Hematopoietic multipotent progenitor cell treated with erythropoietin and hydrocortisone succinate and interleukin-3 and kit ligand, for 15 days (in vitro differentiated cells): ENCODE measurements at regions not wholly inside any gene's neighbourhood (a gene's known extent, or its start where the extent isn't known, plus 50 kb on each side); places are given as distances from the start of the nearest gene placed in this dataset.
"Not testable (repeated sequence)": the region's sequence is repeated elsewhere in the genome, so short reads cannot be mapped to it uniquely, and the experiment has no call there.

Experiments used
- DNase-seq: peaks from one replicate; pipeline ENCODE4 v3.0.0-alpha.2; 2015; ENCODE audit warnings: low spot score

DNA sequence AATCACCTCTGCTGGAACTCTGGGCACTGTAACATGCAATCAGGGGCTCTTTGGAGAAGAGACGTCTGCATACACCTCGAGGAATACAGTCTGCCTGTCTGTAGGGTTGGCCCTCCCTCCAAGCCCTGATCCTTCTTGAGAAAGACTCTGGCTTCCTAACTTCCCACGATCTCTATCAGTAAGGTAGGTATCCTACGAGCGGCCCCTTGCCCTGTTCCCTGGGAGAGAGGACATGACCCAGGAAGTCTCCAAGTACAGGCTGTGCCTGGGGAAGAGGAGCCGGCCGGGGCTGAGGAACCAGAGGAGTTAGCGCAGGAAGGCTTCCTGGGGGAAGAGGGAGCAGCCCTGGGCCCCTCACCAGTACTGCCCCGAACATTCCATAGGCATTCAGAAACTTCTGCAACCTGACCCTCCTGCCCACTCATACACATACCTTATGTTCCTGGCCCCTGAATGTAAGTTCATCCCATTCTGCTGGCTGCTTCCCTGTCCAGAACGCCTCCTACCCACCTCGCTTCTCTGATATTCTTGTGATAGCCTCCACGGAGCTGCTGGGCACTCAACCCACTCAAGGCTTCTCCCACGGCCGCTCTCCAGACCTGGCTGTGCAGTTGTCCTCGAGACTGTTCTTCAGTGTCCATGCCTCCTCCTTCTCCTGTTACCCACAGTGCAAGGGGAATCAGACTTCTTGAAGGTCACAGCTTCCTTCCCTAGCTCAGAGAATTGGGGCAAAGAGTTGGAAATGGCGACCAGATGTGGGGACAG lies 116.1 kb downstream of the CYP26B1 start:
- no peak for DNase-seq

GRCh38 chr2:72028996-72029395 lies 118.7 kb downstream of the CYP26B1 start:
- DNase-seq = no peak

- no peak for DNase-seq
Observed at GRCh38 chr2:72028351-72028995, 119.2 kb downstream of the CYP26B1 start.

DNA sequence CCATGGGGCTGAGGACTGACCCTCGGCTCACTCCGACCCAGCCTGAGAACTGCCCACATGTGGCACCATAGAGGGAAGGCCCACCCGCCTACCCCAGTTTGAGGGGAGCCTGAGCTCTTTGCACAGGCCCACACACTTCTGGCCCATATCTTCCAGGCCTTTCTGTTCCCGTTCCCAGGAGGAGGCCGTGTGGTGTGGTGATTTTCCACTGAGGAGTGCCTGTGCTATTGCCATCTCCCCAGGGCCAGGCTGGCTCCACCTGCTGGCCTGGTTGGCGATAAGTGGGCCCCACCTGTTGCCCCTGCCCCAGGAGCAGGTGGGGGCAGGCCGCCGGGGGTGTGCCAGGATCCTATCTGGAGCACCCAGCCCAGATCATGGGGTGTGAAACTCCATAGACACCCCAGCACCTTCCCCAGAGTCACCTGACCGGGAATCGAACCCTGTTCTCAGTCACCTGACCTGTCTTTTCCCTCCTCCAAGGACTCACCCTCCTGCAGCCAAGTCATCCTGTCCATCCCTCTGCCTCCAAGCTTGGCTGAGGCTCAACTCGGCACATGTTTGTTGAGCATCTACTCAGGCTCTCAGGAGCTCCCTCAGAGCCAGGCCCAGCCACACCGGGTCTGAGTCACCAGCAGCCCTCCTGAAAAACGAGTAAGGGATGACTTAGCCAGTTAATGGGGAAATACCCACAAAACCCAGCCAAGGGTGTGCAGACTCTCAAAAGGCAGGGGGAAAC lies 120.1 kb downstream of the CYP26B1 start:
- DNase-seq = no peak

DNA sequence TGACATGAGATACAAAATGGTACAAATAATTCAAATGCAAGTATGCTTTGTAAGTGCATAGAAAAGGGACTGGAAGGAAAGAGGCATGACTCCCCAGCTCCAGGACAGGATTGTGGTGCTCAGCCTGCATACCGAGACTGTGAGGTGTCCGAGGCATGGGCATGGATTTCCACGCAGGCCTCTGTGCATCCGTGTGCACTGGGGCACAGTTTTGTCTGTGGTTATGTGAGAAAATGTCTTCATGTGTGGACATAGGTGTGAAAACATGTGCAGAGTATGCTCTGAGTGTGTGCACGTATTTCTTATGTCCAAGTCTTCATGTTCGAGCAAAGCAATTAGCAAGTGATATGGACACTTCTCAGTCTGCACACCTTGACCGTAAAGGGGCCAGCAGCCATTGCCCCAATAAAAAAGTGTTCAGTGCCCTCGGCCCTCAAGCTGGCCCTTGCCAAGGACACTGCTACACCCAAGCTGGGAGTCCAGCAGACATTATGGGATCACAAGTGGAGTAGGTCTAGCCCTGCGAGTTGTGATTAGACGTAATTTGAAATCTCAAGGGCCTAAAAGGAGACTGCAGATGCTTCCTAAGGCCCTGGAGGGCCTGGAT lies 120.7 kb downstream of the CYP26B1 start:
- no peak for DNase-seq

DNA sequence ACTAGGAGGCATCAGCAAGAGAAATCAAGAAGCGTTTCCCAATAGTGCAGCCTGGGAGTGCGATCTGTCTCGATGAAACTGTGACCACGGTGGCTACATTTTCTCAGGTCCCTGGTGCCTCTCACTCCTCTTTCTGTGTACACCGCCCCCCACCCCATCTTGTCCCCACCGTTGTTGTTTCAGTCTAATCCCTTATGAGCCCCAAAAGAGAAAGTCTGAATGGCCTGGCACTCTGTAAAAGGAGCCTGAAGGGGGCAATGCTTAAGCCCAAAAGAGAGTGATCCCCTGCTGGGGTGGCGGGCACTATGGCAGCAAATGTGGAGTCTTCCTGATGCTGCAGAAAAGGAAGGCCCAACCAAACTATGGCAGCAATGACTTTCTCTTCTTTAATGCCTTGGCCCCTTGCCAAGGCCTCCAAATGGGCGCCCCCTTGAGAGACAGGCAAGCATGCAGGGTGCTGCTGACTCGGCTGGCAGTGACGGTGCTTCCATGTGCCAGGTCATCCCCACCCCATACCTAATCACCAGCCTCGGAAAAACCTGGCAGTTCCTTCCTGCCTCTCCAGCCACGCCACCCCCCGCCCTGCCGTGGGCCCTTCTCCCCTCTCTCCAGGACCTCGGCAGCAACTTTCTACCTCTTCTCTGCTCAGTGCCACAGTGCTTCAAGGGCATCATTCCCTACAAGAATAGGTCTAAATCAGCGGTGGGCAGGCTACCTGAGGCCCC lies 123.0 kb downstream of the CYP26B1 start:
- no peak for DNase-seq

DNA sequence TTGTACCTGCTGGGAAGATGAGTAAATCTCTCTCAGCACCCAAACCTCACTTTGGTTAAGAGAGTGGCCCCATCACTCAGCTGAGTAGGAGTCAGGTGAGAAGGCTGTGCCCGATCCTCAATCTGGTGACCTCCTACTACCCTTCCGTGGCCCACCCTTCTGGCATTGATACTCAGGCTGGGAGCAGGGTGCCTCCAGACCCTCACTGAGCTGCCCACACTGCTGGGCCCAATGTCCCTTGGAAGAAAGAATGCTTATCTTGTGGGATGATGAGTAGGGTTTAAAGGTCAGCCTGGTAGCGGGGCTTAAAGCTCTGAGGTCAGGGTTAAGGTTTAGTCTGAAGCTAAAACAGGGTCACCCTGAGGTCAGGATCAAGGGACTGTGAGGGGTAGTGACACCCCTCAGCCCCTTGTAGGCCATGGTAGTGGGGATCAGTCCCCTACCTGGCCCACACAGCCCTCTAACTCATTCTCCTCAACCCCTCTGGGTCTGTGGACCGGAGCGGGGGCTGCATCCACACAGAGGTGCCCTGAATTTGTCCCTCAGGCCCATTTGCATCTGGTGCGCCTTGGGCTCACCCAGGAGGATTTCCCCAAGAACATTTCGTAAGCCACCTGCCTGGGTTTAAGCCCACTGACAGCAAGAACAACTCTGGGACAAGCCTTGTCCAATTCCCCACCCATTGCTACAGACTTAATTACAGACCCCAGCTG lies 123.8 kb downstream of the CYP26B1 start:
- DNase-seq = no peak

GRCh38 chr2:72021371-72021770 lies 126.3 kb downstream of the CYP26B1 start:
- not testable (repeated sequence) for DNase-seq

- no peak for DNase-seq
Observed at GRCh38 chr2:72015266-72015665, 132.4 kb downstream of the CYP26B1 start.

DNA sequence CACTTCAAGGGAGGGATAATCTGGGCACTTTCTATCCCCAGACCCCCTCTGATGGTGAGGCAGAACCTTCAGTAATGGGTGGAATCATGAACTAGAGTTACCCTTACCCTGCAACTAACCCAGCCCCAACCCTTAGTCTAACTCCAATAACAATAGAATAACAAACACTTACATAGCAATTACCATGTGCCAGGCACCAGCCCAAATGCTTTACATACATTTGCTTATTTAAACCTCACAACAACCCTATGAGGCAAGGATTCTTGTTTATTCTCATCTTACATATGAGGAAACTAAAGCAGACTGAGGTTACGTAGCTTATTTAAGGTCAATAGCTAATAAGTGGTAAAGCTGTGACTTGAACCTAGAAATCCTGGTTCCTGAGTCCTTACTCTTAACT lies 132.8 kb downstream of the CYP26B1 start:
- no peak for DNase-seq

DNA sequence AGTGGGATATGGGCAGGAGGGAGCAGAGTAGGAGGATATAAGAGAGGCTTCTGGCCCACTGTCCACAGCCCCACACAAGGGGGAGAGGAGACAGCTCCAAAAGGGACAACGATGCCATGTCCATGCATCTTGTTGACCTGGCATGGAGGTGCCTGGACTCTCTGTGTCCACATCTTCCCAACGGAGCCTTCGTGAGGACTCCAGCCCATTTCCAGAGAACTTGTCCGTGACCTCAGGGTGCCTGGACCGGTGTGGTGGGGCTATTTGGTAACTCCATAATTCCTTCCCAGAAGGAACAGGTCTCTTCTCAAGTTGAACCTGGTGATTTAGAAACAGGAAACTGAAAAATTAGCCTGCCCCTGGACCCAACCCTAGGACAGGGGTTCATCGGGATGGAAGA lies 133.9 kb downstream of the CYP26B1 start:
- DNase-seq = no peak

DNA sequence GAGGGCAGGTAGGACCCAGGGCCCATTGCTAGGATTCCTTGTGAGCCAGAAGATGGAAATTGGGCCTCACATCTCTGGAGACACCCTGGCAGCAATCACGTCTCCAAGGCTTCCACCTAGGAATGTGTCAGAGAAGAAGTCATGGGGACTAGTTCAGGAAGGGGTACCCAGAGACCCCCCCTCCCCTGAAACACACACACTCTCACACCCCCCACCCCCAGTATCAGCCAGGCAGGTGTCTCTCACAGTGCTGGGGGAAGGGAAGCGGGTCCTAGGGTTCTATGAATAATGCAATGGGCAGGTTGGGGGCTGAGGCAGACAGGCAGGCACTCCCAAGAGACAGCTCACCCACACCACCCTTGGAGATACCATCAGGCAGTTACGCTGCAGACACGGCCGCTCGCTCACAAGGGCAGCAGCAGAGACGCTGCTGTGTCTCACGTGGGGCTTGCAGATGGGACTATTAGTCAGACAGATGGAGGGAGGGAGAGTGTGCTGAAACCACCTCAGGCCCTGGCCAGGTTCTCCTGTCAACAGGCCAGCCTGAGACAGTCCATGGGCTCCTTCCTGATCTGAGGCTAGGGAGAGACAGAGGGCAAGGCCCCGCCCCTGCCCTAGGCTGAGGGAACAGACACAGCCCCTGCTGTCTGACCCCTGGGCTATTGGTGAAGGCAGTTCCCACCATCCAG lies 134.6 kb downstream of the CYP26B1 start:
- no peak for DNase-seq

- DNase-seq = no peak
Observed at GRCh38 chr2:72011791-72012190, 135.9 kb downstream of the CYP26B1 start.

DNA sequence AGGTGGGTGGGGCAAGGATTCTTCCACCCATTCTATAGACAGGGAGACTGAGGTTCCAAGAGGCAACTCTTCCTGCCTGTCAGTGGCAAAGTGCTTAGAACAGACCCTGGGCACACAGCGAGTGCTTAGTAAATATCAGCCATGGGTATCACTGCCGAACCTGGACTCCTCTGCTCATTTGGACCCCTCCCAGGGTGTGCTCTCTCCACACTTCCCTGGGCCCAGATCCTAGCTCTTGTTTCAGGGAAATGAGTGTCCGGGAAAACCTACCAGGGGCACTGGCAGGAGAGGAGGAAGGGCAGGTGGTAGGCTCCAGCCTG lies 136.3 kb downstream of the CYP26B1 start:
- DNase-seq = no peak

- no peak for DNase-seq
Observed at GRCh38 chr2:72010647-72011369, 136.9 kb downstream of the CYP26B1 start.

DNA sequence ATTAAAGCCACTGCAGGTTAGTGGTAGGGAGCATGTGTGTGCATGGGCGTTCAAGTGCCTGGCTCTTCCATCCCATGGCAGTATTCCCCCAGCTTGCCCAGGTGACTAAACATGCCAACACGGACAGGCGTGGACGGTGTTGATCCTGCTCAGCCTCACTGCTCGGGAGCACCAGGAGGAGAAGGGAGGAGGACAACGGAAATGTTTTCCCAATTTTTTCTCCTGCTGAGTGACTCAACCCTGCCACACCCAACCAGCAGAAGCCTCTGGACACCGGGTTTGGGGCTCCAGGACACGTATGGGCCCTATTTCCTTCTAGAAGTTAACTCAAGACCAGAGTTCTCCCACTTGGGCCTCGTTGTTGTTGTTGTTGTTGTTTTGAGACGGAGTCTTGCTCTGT lies 139.1 kb downstream of the CYP26B1 start:
- no peak for DNase-seq

DNA sequence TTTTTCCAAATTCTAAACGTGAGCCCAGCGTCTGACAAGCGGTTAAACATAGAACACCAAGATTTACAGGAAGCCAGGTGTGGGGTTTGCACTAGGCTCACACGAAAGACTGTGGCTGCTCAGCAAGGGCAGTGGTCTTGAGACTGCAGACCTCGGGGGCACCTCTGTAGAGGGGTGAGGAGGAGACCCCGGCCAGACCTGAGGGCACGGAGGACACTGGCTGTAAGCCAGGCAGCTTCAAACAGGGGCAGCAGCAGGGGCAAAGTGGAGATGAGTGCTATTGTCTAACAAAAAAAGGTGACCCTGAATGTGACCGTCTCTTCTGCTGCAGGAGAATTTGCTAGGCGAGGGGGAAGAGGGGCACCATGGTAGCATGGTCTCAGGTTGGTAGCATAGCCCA lies 140.3 kb downstream of the CYP26B1 start:
- no peak for DNase-seq

- DNase-seq = no peak
Observed at GRCh38 chr2:72006188-72006736, 141.4 kb downstream of the CYP26B1 start.

GRCh38 chr2:72004976-72005375 lies 142.7 kb downstream of the CYP26B1 start:
- no peak for DNase-seq
